Stimulated activated naive CD4-positive, alpha-beta T cell (primary cell): ENCODE measurements at regions not wholly inside any gene's neighbourhood (a gene's known extent, or its start where the extent isn't known, plus 50 kb on each side); places are given as distances from the start of the nearest gene placed in this dataset.
"Not testable (repeated sequence)": the region's sequence is repeated elsewhere in the genome, so short reads cannot be mapped to it uniquely, and the experiment has no call there.

ENCODE experiments used
- DNase-seq, 6 experiments: peaks; one replicate each; lab custom pipeline; 2025; lab: John Stamatoyannopoulos, UW

GRCh38 chr6:82511546-82511945 lies 147.9 kb downstream of the TPBG start:
- no peak for DNase-seq

GRCh38 chr6:82517896-82518295 lies 154.3 kb downstream of the TPBG start:
- peak in 1 of 6 experiments; percentile 0 for DNase-seq

GRCh38 chr6:82521369-82521768 lies 157.8 kb downstream of the TPBG start:
- DNase-seq, result no peak

GRCh38 chr6:82521861-82522260 lies 158.2 kb downstream of the TPBG start:
- DNase-seq, result no peak

GRCh38 chr6:82524031-82524430 lies 160.4 kb downstream of the TPBG start:
- no peak for DNase-seq

- no peak for DNase-seq
These were observed 162.3 kb downstream of the TPBG start for GRCh38 chr6:82525775-82526495.

- DNase-seq, result not testable (repeated sequence)
These were observed 166.4 kb downstream of the TPBG start for GRCh38 chr6:82529960-82530460.

GRCh38 chr6:82534876-82535275 lies 171.3 kb downstream of the TPBG start:
- no peak for DNase-seq

GRCh38 chr6:82549480-82549879 lies 185.9 kb downstream of the TPBG start:
- DNase-seq, result not testable (repeated sequence)

- DNase-seq, result not testable (repeated sequence)
These were observed 187.7 kb downstream of the TPBG start for GRCh38 chr6:82551311-82551710.

GRCh38 chr6:82551831-82552230 lies 188.2 kb downstream of the TPBG start:
- no peak for DNase-seq

- no peak for DNase-seq
These were observed 190.4 kb downstream of the TPBG start for GRCh38 chr6:82553863-82554531.

GRCh38 chr6:82554666-82555065 lies 191.0 kb downstream of the TPBG start:
- DNase-seq, result no peak

- DNase-seq, result no peak
These were observed 192.2 kb downstream of the TPBG start for GRCh38 chr6:82555801-82556200.

GRCh38 chr6:82558531-82558930 lies 194.9 kb downstream of the TPBG start:
- DNase-seq, result not testable (repeated sequence)

GRCh38 chr6:82567621-82568020 lies 204.0 kb downstream of the TPBG start:
- no peak for DNase-seq

- no peak for DNase-seq
These were observed 204.8 kb downstream of the TPBG start for GRCh38 chr6:82568290-82568993.

GRCh38 chr6:82569022-82569421 lies 205.4 kb downstream of the TPBG start:
- DNase-seq, result no peak

- no peak for DNase-seq
These were observed 206.5 kb downstream of the TPBG start for GRCh38 chr6:82570083-82570482.

- no peak for DNase-seq
These were observed 207.8 kb downstream of the TPBG start for GRCh38 chr6:82571455-82571854.

- no peak for DNase-seq
These were observed 209.8 kb downstream of the TPBG start for GRCh38 chr6:82573254-82573972.

GRCh38 chr6:82576284-82576683 lies 212.7 kb downstream of the TPBG start:
- no peak for DNase-seq
